H9 (cell line): ENCODE measurements at regions not wholly inside any gene's neighbourhood (a gene's known extent, or its start where the extent isn't known, plus 50 kb on each side); places are given as distances from the start of the nearest gene placed in this dataset.

Experiments
- DNase-seq: peaks from one replicate; pipeline ENCODE4 v3.0.0-alpha.2; 2017
- H2AFZ ChIP-seq: one replicate; pipeline ENCODE4 v1.6.1; 2013; ENCODE audit warnings: mild to moderate bottlenecking, low read length, control low read depth, moderate library complexity
- H2AK5ac ChIP-seq: 2 replicates; pipeline ENCODE4 v1.6.1; 2013; ENCODE audit warnings: low read length, control low read depth, mixed read lengths; ENCODE audit not compliant: insufficient read length
- H2BK120ac ChIP-seq: one replicate; pipeline ENCODE4 v1.6.1; 2013; ENCODE audit warnings: low read depth, mild to moderate bottlenecking, low read length, control low read depth, inconsistent platforms; ENCODE audit not compliant: poor library complexity, severe bottlenecking
- H2BK12ac ChIP-seq: 2 replicates; pipeline ENCODE4 v1.6.1; 2013; ENCODE audit warnings: low read length, control low read depth, mixed read lengths, low read depth; ENCODE audit not compliant: insufficient read length
- H2BK15ac ChIP-seq: 2 replicates; pipeline ENCODE4 v1.6.1; 2013; ENCODE audit warnings: low read depth, low read length, control low read depth
- H2BK20ac ChIP-seq: one replicate; pipeline ENCODE4 v1.6.1; 2013; ENCODE audit warnings: low read depth, mild to moderate bottlenecking, low read length, control low read depth, inconsistent platforms; ENCODE audit not compliant: poor library complexity, severe bottlenecking
- H2BK5ac ChIP-seq: 2 replicates; pipeline ENCODE4 v1.6.1; 2013; ENCODE audit warnings: low read length, control low read depth, mixed read lengths; ENCODE audit not compliant: insufficient read length
- H3K14ac ChIP-seq: 2 replicates; pipeline ENCODE4 v1.6.1; 2013; ENCODE audit warnings: low read length, control low read depth; ENCODE audit not compliant: insufficient read depth
- H3K18ac ChIP-seq: 2 replicates; pipeline ENCODE4 v1.6.1; 2013; ENCODE audit warnings: low read depth, mild to moderate bottlenecking, mixed read lengths, low read length, control low read depth; ENCODE audit not compliant: insufficient read length
- H3K23ac ChIP-seq: 2 replicates; pipeline ENCODE4 v1.6.1; 2013; ENCODE audit warnings: low read length, control low read depth, mixed read lengths, low read depth; ENCODE audit not compliant: insufficient read length
- H3K23me2 ChIP-seq: 2 replicates; pipeline ENCODE4 v1.6.1; 2013; ENCODE audit warnings: low read depth, mild to moderate bottlenecking, mixed read lengths, low read length, control low read depth; ENCODE audit not compliant: insufficient read length, poor library complexity, severe bottlenecking
- H3K27ac ChIP-seq: 2 replicates; pipeline ENCODE4 v1.5.1; 2013; ENCODE audit warnings: low read length, control low read depth, mixed read lengths, low read depth; ENCODE audit not compliant: insufficient read length
- H3K27me3 ChIP-seq: 2 replicates; pipeline ENCODE4 v1.6.1; 2013; ENCODE audit warnings: low read length, control low read depth, inconsistent platforms; ENCODE audit not compliant: insufficient read depth
- H3K4ac ChIP-seq: 2 replicates; pipeline ENCODE4 v1.6.1; 2013; ENCODE audit warnings: low read depth, mild to moderate bottlenecking, control low read depth, inconsistent platforms, low read length, moderate library complexity
- H3K4me1 ChIP-seq: 2 replicates; pipeline ENCODE4 v1.6.1; 2013; ENCODE audit warnings: low read length, control low read depth, inconsistent platforms; ENCODE audit not compliant: insufficient read depth
- H3K4me2 ChIP-seq: 2 replicates; pipeline ENCODE4 v1.6.1; 2013; ENCODE audit warnings: low read length, control low read depth, mixed read lengths; ENCODE audit not compliant: insufficient read length, insufficient read depth
- H3K56ac ChIP-seq: 2 replicates; pipeline ENCODE4 v1.6.1; 2013; ENCODE audit warnings: low read depth, mild to moderate bottlenecking, mixed read lengths, low read length, control low read depth; ENCODE audit not compliant: insufficient read length
- H3K79me1 ChIP-seq: 2 replicates; pipeline ENCODE4 v1.6.1; 2013; ENCODE audit warnings: low read depth, mild to moderate bottlenecking, moderate library complexity, low read length, control low read depth, inconsistent platforms; ENCODE audit not compliant: insufficient read depth, poor library complexity, severe bottlenecking
- H3K79me2 ChIP-seq: 2 replicates; pipeline ENCODE4 v1.6.1; 2013; ENCODE audit warnings: low read length, control low read depth, inconsistent platforms; ENCODE audit not compliant: insufficient read depth
- H3K9ac ChIP-seq: 2 replicates; pipeline ENCODE4 v1.6.1; 2013; ENCODE audit warnings: low read length, control low read depth, mixed read lengths; ENCODE audit not compliant: insufficient read length; ENCODE audit errors: extremely low read depth
- H3K9me3 ChIP-seq: one replicate; pipeline ENCODE4 v1.6.1; 2013; ENCODE audit warnings: low read depth, low read length, inconsistent platforms; ENCODE audit not compliant: control insufficient read depth
- H3T11ph ChIP-seq: one replicate; pipeline ENCODE4 v1.6.1; 2013; ENCODE audit warnings: mild to moderate bottlenecking, low read length, control low read depth, inconsistent platforms
- H4K20me1 ChIP-seq: one replicate; pipeline ENCODE4 v1.6.1; 2013; ENCODE audit not compliant: control insufficient read depth, insufficient read length, insufficient read depth
- H4K5ac ChIP-seq: 2 replicates; pipeline ENCODE4 v1.6.1; 2013; ENCODE audit warnings: low read depth, mild to moderate bottlenecking, mixed read lengths, low read length, control low read depth; ENCODE audit not compliant: insufficient read length
- H4K8ac ChIP-seq: replicated peaks from 2 replicates; pipeline ENCODE4 v1.6.1; 2013; ENCODE audit warnings: low read length, control low read depth, mixed read lengths, low read depth; ENCODE audit not compliant: insufficient read length
- H4K91ac ChIP-seq: 2 replicates; pipeline ENCODE4 v1.6.1; 2013; ENCODE audit warnings: low read depth, mild to moderate bottlenecking, moderate library complexity, mixed read lengths, low read length, control low read depth; ENCODE audit not compliant: insufficient read length
- H3K27ac Mint-ChIP-seq, 3 experiments: 2 replicates in 2 of 3; 3 replicates in 1 of 3; pipeline ENCODE4 v1.8.0; 2020 to 2021; ENCODE audit warnings: mixed read lengths in 3 of 3, mild to moderate bottlenecking in 1 of 3, moderate library complexity in 1 of 3
- H3K27me3 Mint-ChIP-seq: 2 replicates; pipeline ENCODE4 v1.8.0; 2021; ENCODE audit warnings: low read depth, mild to moderate bottlenecking, moderate library complexity, mixed read lengths
- H3K36me3 Mint-ChIP-seq, 3 experiments: 2 replicates in 2 of 3; 3 replicates in 1 of 3; pipeline ENCODE4 v1.8.0; 2020 to 2021; ENCODE audit warnings: low read depth in 3 of 3, mixed read lengths in 3 of 3; ENCODE audit not compliant: insufficient read depth in 1 of 3
- H3K4me1 Mint-ChIP-seq, 2 experiments: 2 replicates each; pipeline ENCODE4 v1.8.0; 2020; ENCODE audit warnings: mixed read lengths in 2 of 2
- H3K4me3 Mint-ChIP-seq, 2 experiments: 2 replicates in 1 of 2; 3 replicates in 1 of 2; pipeline ENCODE4 v1.8.0; 2020 to 2021; ENCODE audit warnings: mild to moderate bottlenecking in 2 of 2, mixed read lengths in 2 of 2, moderate library complexity in 1 of 2
- H3K9me3 Mint-ChIP-seq, 2 experiments: 2 replicates in 1 of 2; 3 replicates in 1 of 2; pipeline ENCODE4 v1.8.0; 2020; ENCODE audit warnings: mild to moderate bottlenecking in 2 of 2, mixed read lengths in 2 of 2, moderate library complexity in 1 of 2
- CTCF ChIP-seq: fragments of 200-600 bp; sonication (generic); conservative IDR thresholded peaks from 3 replicates; pipeline ENCODE4 v1.8.0; 2021; ENCODE audit warnings: antibody characterized with exemption, mild to moderate bottlenecking
- WGBS: extraction: QIAGEN DNeasy Blood & Tissue Kit; methylation state at CpG from one replicate; pipeline ENCODE4 v1.1.7; 2013; ENCODE audit warnings: missing lambda C conversion rate, low lambda C conversion rate, mixed read lengths; ENCODE audit not compliant: insufficient read length; ENCODE audit errors: extremely low coverage; 5-methylcytosine and 5-hydroxymethylcytosine counted together

- Histone ChIP-seq H3K9me3 (no peaks in the 10 kb centered on the region), H3K23ac (no peak overlapping the region), H3K27me3 (no peaks in the 10 kb centered on the region), H3K4ac (no peak overlapping the region), H3K4me1 (no peaks in the 10 kb centered on the region), H3K23me2 (no peaks in the 10 kb centered on the region), H3K4me2 (no peak overlapping the region), H2BK120ac (no peak overlapping the region), H2BK12ac (no peak overlapping the region), H2AFZ (no peak overlapping the region), H3K27ac (no peak overlapping the region), H4K91ac (no peak overlapping the region), H2BK15ac (no peak overlapping the region), H2BK20ac (no peak overlapping the region), H3K14ac (no peak overlapping the region), H4K8ac (no peak overlapping the region), H3K18ac (no peak overlapping the region), H3K79me1 (no peaks in the 10 kb centered on the region), H3K79me2 (no peaks in the 10 kb centered on the region), H3K56ac (no peak overlapping the region), H4K5ac (no peak overlapping the region), H2AK5ac (no peak overlapping the region), H4K20me1 (no peaks in the 10 kb centered on the region), H2BK5ac (no peak overlapping the region), H3T11ph (no peak overlapping the region), H3K9ac (no peak overlapping the region)
- H3K36me3 Mint-ChIP-seq: no peaks in the 10 kb centered on the region
- no peaks in the 10 kb centered on the region for H3K9me3 Mint-ChIP-seq
- no CpG with 5 or more reads among the region's 1 CpG for WGBS
- no peak for TF ChIP-seq CTCF
- H3K4me3 Mint-ChIP-seq: no peak overlapping the region
- no peaks in the 10 kb centered on the region for H3K4me1 Mint-ChIP-seq
- no peak overlapping the region for H3K27ac Mint-ChIP-seq
- H3K27me3 Mint-ChIP-seq: peaks cover 22% of the 10 kb centered on the region
- no peak for DNase-seq
These were observed 776.4 kb downstream of the GATA3 start for GRCh38 chr10:8830876-8831275.
